Spleen (tissue), 11 donors: ENCODE measurements at regions not wholly inside any gene's neighbourhood (a gene's known extent, or its start where the extent isn't known, plus 50 kb on each side); places are given as distances from the start of the nearest gene placed in this dataset.
A peak's percentile ranks its signal among the peaks of the same experiment; 100 is the strongest.

Experiments
- DNase-seq: peaks from one replicate; pipeline ENCODE4 v3.0.0-alpha.2; 2020
- H3K27ac ChIP-seq, 8 donors: fragments of 200-600 bp; sonication (generic) in 7 of 8; 1 replicate in 4 of 8; 2 replicates in 4 of 8; pipeline versions ENCODE4 v1.5.0 to v1.8.0; 2016 to 2021; ENCODE audit warnings: inconsistent platforms in 4 of 8, mild to moderate bottlenecking in 4 of 8, moderate library complexity in 1 of 8
- H3K27me3 ChIP-seq, 7 donors: fragments of 200-600 bp; sonication (generic) in 6 of 7; replicated peaks in 1 of 7; 1 replicate in 4 of 7; 2 replicates in 3 of 7; pipeline versions ENCODE4 v1.5.0 to v1.8.0; 2016 to 2021; ENCODE audit warnings: inconsistent platforms in 3 of 7, mild to moderate bottlenecking in 1 of 7
- H3K36me3 ChIP-seq, 6 donors: fragments of 200-600 bp; sonication (generic) in 5 of 6; 1 replicate in 4 of 6; 2 replicates in 2 of 6; pipeline versions ENCODE4 v1.5.0 to v1.8.0; 2016 to 2021; ENCODE audit warnings: inconsistent platforms in 2 of 6
- H3K4me1 ChIP-seq, 6 donors: fragments of 200-600 bp; sonication (generic) in 5 of 6; 1 replicate in 3 of 6; 2 replicates in 3 of 6; pipeline versions ENCODE4 v1.5.0 to v1.8.0; 2016 to 2021; ENCODE audit warnings: inconsistent platforms in 3 of 6
- H3K4me3 ChIP-seq, 8 donors: fragments of 200-600 bp; sonication (generic) in 7 of 8; 1 replicate in 4 of 8; 2 replicates in 4 of 8; pipeline versions ENCODE4 v1.5.0 to v1.8.0; 2016 to 2021; ENCODE audit warnings: inconsistent platforms in 4 of 8, mild to moderate bottlenecking in 4 of 8, moderate library complexity in 2 of 8
- H3K9me3 ChIP-seq, 8 donors: fragments of 200-600 bp; sonication (generic) in 7 of 8; 1 replicate in 4 of 8; 2 replicates in 4 of 8; pipeline versions ENCODE4 v1.5.0 to v1.8.0; 2016 to 2021; ENCODE audit warnings: inconsistent platforms in 4 of 8
- CTCF ChIP-seq, 11 experiments: fragments of 200-600 bp in 7 of 11; fragments of 450-650 bp in 4 of 11; sonication (generic) in 4 of 11; IDR thresholded peaks in 8 of 11; conservative IDR thresholded peaks in 3 of 11; 1 replicate in 7 of 11; 2 replicates in 4 of 11; pipeline versions ENCODE4 v1.4.0 to v1.8.0; 2016 to 2021; ENCODE audit warnings: antibody characterized with exemption in 11 of 11, inconsistent platforms in 4 of 11, mild to moderate bottlenecking in 1 of 11
- POLR2A ChIP-seq, 3 donors: fragments of 450-650 bp; IDR thresholded peaks; one replicate each; pipeline ENCODE4 v1.5.1; 2017; ENCODE audit warnings: antibody characterized with exemption in 3 of 3, mild to moderate bottlenecking in 1 of 3
- POLR2AphosphoS5 ChIP-seq, 3 donors: sonication (generic); formaldehyde crosslinking; IDR thresholded peaks; one replicate each; pipeline ENCODE4 v1.5.1; 2017; ENCODE audit warnings: antibody characterized with exemption in 3 of 3
- WGBS, 5 donors: extraction: QIAGEN DNeasy Blood & Tissue Kit in 3 of 5; methylation state at CpG; one replicate each; pipeline versions ENCODE4 v1.1.5 to v1.1.7; 2013 to 2018; 5-methylcytosine and 5-hydroxymethylcytosine counted together
- intact Hi-C: fragments of 100-400 bp; cut with DNase I; formaldehyde crosslinking; loops from one replicate; pipeline ENCODE4 v1.15.0; 2023; ENCODE audit warnings: low total_unique reads
- donor health status: healthy with polysubstance abuse.
- donor health status: DM: no; HTN: no; CAD: no; lungs with moderate emphysema.
- donor health status: DM: no; HTN: no; CAD: no.
- donor health status: Bipolar disorder and iron deficiency.
- donor health status: healthy.
- donor health status: DM: no; HTN: no; CAD: no.
- donor health status: DM: yes; HTN: yes; CAD: no.

- Histone ChIP-seq H3K36me3 (no peaks in the 10 kb centered on the region), H3K27me3 (no peaks in the 10 kb centered on the region), H3K4me1 (peaks cover 0 to 7% (median 0%) of the 10 kb centered on the region in 6 donors), H3K27ac (peak overlapping the region in 1 of 8 donors; percentile 31), H3K9me3 (peaks cover 0 to 17% (median 16%) of the 10 kb centered on the region in 8 donors), H3K4me3 (no peak overlapping the region)
- 69 to 81% (median 74%) methylated on average over 4 of the region's 4 CpGs for WGBS, 5 donors
- DNase-seq, result no peak
- intact Hi-C loops, result no loop called here
- TF ChIP-seq CTCF (IDR thresholded peaks at IDR 0.05 in 8 of 11, conservative IDR thresholded peaks at IDR 0.05 in 3 of 11) (no peak), POLR2AphosphoS5 (IDR thresholded peaks at IDR 0.05) (no peak), POLR2A (IDR thresholded peaks at IDR 0.05) (no peak)
These were observed 118.1 kb downstream of the NUDT12 start for GRCh38 chr5:103444333-103445038.

- H3K4me1 ChIP-seq, result peaks cover 0 to 7% (median 0%) of the 10 kb centered on the region in 6 donors
- no peak overlapping the region for H3K27ac ChIP-seq
- WGBS, 5 donors, result 84 to 95% (median 92%) methylated on average over 5 of the region's 5 CpGs
- DNase-seq, result no peak
- H3K4me3 ChIP-seq, result no peak overlapping the region
- no peaks in the 10 kb centered on the region for H3K27me3 ChIP-seq
- TF ChIP-seq POLR2AphosphoS5 (IDR thresholded peaks at IDR 0.05), result no peak
- no peak for TF ChIP-seq CTCF (IDR thresholded peaks at IDR 0.05 in 8 of 11, conservative IDR thresholded peaks at IDR 0.05 in 3 of 11)
- no peak for TF ChIP-seq POLR2A (IDR thresholded peaks at IDR 0.05)
- H3K36me3 ChIP-seq, result no peaks in the 10 kb centered on the region
- peaks cover 0 to 34% (median 27%) of the 10 kb centered on the region in 8 donors for H3K9me3 ChIP-seq
- intact Hi-C loops, result no loop called here
These were observed 119.8 kb downstream of the NUDT12 start for GRCh38 chr5:103442750-103443149.

GRCh38 chr5:103441523-103441922 lies 121.1 kb downstream of the NUDT12 start:
- 59 to 83% (median 73%) methylated on average over 2 of the region's 2 CpGs for WGBS, 5 donors
- intact Hi-C loops, result no loop called here
- Histone ChIP-seq H3K36me3 (no peaks in the 10 kb centered on the region), H3K4me3 (no peak overlapping the region), H3K27ac (no peak overlapping the region), H3K27me3 (no peaks in the 10 kb centered on the region), H3K4me1 (peaks cover 0 to 7% (median 0%) of the 10 kb centered on the region in 6 donors), H3K9me3 (peaks cover 0 to 38% (median 27%) of the 10 kb centered on the region in 8 donors)
- DNase-seq, result no peak
- no peak for TF ChIP-seq POLR2A (IDR thresholded peaks at IDR 0.05)
- no peak for TF ChIP-seq POLR2AphosphoS5 (IDR thresholded peaks at IDR 0.05)
- TF ChIP-seq CTCF (IDR thresholded peaks at IDR 0.05 in 8 of 11, conservative IDR thresholded peaks at IDR 0.05 in 3 of 11), result no peak

GRCh38 chr5:103439007-103439406 lies 123.6 kb downstream of the NUDT12 start:
- H3K36me3 ChIP-seq, result no peaks in the 10 kb centered on the region
- 47 to 90% (median 73%) methylated on average over 2 of the region's 2 CpGs for whole genome bisulfite sequencing, 5 donors
- no peak for TF ChIP-seq CTCF (IDR thresholded peaks at IDR 0.05 in 8 of 11, conservative IDR thresholded peaks at IDR 0.05 in 3 of 11)
- TF ChIP-seq POLR2A (IDR thresholded peaks at IDR 0.05), result no peak
- TF ChIP-seq POLR2AphosphoS5 (IDR thresholded peaks at IDR 0.05), result no peak
- no peak for DNase-seq
- H3K4me1 ChIP-seq, result no peaks in the 10 kb centered on the region
- intact Hi-C loops, result no loop called here
- H3K27ac ChIP-seq, result no peak overlapping the region
- H3K4me3 ChIP-seq, result no peak overlapping the region
- H3K27me3 ChIP-seq, result no peaks in the 10 kb centered on the region
- H3K9me3 ChIP-seq, result peaks cover 0 to 38% (median 27%) of the 10 kb centered on the region in 8 donors
